ENCODE measurements at regions not wholly inside any gene's neighbourhood (a gene's known extent, or its start where the extent isn't known, plus 50 kb on each side); places are given as distances from the start of the nearest gene placed in this dataset.
A peak's percentile ranks its signal among the peaks of the same experiment; 100 is the strongest.

DNA sequence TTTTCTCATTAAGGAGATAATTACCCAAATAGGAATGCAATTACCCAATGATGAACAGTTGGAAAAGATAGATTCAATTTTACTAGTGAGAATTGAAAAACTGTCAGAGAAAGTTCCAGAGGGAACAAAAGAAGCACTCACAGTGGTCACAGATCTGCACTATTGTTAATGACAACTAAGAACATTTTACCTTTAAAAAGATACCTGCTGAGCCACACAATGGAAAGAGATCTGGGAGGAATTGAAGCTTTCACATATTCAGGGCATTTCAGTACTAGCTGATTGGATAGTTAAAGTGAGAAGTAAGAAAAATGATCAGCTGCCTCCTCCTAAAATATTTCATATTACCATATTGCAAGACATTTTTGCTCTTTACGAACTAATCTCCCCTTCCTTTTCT lies 1822.2 kb downstream of the STIM2 start:
- H3K4me3 ChIP-seq (ENCODE audit: low read depth, low read length): peak overlapping the region; percentile 15; the same call in 1 of the 2 replicates
- H3K36me3 ChIP-seq (ENCODE audit: control insufficient read depth, insufficient read depth, low read length): no peaks in the 10 kb centered on the region
- H3K27ac ChIP-seq (ENCODE audit: low read depth, low read length): peak overlapping the region; percentile 62
- no peak overlapping the region for H3K9ac ChIP-seq (ENCODE audit: low read depth, low read length)
- H3K27me3 ChIP-seq (ENCODE audit: control insufficient read depth, insufficient read depth, low read length): no peaks in the 10 kb centered on the region
- no peaks in the 10 kb centered on the region for H3K9me3 ChIP-seq (ENCODE audit: control insufficient read depth, insufficient read depth, low read length)
- peaks cover 31% of the 10 kb centered on the region for H3K4me1 ChIP-seq (ENCODE audit: control insufficient read depth, insufficient read depth, low read length)

DNA sequence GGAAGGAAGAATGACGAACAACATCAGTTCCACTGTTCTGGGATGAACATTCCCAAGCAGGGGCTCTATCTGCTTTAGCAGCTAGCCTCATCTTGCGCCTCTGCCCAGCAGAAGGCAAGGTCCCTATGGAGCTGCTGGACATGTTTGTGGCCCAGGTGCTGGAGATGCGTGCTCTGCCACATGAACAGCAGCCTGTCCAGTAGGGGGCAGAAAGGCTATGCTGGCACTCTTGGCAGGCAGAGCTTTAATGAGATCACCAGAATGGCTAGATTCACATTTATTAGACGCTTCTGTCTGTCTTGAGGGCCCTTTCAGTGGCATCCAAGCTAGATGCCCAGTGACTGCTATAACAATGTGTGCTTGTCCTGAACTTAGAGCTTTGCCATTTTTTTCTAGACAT lies 1826.0 kb downstream of the STIM2 start:
- Histone ChIP-seq H3K27me3 (ENCODE audit: control insufficient read depth, insufficient read depth, low read length) (no peaks in the 10 kb centered on the region), H3K4me1 (ENCODE audit: control insufficient read depth, insufficient read depth, low read length) (peaks cover 17% of the 10 kb centered on the region), H3K9me3 (ENCODE audit: control insufficient read depth, insufficient read depth, low read length) (no peaks in the 10 kb centered on the region), H3K9ac (ENCODE audit: low read depth, low read length) (no peak overlapping the region), H3K4me3 (ENCODE audit: low read depth, low read length) (no peak overlapping the region), H3K36me3 (ENCODE audit: control insufficient read depth, insufficient read depth, low read length) (no peaks in the 10 kb centered on the region), H3K27ac (ENCODE audit: low read depth, low read length) (no peak overlapping the region)

DNA sequence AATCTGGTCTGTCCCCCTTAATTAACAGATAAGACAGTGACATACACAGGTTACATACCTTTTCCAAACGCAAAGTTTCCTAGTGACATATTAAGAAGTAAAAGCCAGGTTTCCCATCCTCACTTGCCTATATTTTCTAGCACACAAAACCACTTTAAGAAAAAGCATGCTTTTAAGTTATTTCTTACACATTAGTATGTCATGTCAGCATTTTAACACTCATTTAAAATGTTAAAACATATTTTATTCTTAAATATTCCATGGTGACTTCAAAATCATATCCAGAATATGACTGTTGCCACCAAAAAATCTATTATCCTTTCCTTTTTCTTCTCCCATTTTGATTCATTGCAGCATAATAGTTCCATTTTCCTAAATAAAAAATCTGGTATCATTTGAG lies 1830.2 kb downstream of the STIM2 start:
- no peaks in the 10 kb centered on the region for H3K27me3 ChIP-seq (ENCODE audit: control insufficient read depth, insufficient read depth, low read length)
- no peaks in the 10 kb centered on the region for H3K36me3 ChIP-seq (ENCODE audit: control insufficient read depth, insufficient read depth, low read length)
- no peak overlapping the region for H3K4me3 ChIP-seq (ENCODE audit: low read depth, low read length)
- no peaks in the 10 kb centered on the region for H3K9me3 ChIP-seq (ENCODE audit: control insufficient read depth, insufficient read depth, low read length)
- H3K27ac ChIP-seq (ENCODE audit: low read depth, low read length): no peak overlapping the region
- no peak overlapping the region for H3K9ac ChIP-seq (ENCODE audit: low read depth, low read length)
- H3K4me1 ChIP-seq (ENCODE audit: control insufficient read depth, insufficient read depth, low read length): no peaks in the 10 kb centered on the region

DNA sequence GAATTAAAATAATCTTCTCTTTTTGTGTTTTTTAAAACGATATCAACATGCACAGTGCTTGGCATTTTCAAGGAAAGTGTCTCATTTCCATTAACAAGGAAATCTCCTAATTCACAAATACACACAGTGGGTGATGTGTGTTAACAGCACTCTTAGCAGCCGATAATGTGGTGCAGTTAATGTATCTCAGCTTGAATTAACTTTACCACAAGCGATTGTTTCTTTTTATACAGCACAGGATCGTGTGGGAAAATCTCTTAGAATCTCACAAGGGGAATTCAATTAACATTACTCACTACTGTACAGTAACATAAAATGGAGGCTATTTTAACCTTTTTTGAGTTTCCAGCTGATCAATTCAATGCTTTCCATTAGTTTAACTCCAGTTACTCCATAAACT lies 1841.9 kb downstream of the STIM2 start:
- H3K27ac ChIP-seq (ENCODE audit: low read depth, low read length): no peak overlapping the region
- no peaks in the 10 kb centered on the region for H3K36me3 ChIP-seq (ENCODE audit: control insufficient read depth, insufficient read depth, low read length)
- H3K27me3 ChIP-seq (ENCODE audit: control insufficient read depth, insufficient read depth, low read length): no peaks in the 10 kb centered on the region
- H3K4me3 ChIP-seq (ENCODE audit: low read depth, low read length): no peak overlapping the region
- H3K4me1 ChIP-seq (ENCODE audit: control insufficient read depth, insufficient read depth, low read length): peaks cover 27% of the 10 kb centered on the region
- H3K9ac ChIP-seq (ENCODE audit: low read depth, low read length): no peak overlapping the region
- peaks cover 3% of the 10 kb centered on the region; the same call in 1 of the 2 replicates for H3K9me3 ChIP-seq (ENCODE audit: control insufficient read depth, insufficient read depth, low read length)

DNA sequence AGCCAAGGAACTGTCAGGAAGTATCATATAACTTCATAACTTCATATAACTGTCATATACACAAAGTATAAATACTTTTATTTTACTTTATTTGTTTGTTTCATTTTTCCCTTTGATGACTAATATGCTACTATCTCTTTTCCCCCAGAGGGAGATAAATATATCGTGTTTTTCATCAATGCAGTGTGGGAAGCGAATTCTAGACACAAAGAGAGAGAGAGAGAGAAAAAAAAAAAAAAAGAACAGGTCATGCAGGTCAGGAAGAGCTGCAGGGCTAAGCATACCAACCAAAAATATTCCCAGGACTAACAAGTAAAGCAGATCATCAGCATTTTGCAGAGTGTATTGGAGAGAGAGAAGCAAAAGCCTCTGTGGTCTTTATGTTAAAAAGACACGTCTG lies 1849.2 kb downstream of the STIM2 start:
- no peak overlapping the region for H3K9ac ChIP-seq (ENCODE audit: low read depth, low read length)
- H3K4me3 ChIP-seq (ENCODE audit: low read depth, low read length): no peak overlapping the region
- H3K4me1 ChIP-seq (ENCODE audit: control insufficient read depth, insufficient read depth, low read length): peaks cover 14% of the 10 kb centered on the region; the same call in 1 of the 2 replicates
- H3K9me3 ChIP-seq (ENCODE audit: control insufficient read depth, insufficient read depth, low read length): peaks cover 11% of the 10 kb centered on the region
- no peaks in the 10 kb centered on the region for H3K36me3 ChIP-seq (ENCODE audit: control insufficient read depth, insufficient read depth, low read length)
- H3K27me3 ChIP-seq (ENCODE audit: control insufficient read depth, insufficient read depth, low read length): no peaks in the 10 kb centered on the region
- no peak overlapping the region for H3K27ac ChIP-seq (ENCODE audit: low read depth, low read length)

DNA sequence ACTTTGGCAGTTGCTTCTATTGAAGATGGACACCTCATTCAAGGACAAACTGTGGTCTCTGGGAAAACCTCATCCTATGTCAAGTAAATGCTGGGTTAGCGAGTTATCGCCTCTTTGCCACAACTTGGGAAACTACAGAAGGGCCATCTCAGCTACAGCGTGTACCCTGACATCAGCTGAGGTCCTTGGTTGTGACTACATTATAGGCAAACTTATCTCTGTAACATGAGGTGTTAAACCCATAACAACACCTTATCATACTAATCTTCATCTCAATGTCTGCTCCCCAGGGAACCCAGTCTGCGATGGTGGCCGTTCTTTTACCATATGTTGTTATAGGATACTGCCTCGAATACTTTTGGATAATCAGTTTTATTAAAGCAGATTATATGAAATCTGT lies 1862.7 kb downstream of the STIM2 start:
- H3K9me3 ChIP-seq (ENCODE audit: control insufficient read depth, insufficient read depth, low read length): no peaks in the 10 kb centered on the region

DNA sequence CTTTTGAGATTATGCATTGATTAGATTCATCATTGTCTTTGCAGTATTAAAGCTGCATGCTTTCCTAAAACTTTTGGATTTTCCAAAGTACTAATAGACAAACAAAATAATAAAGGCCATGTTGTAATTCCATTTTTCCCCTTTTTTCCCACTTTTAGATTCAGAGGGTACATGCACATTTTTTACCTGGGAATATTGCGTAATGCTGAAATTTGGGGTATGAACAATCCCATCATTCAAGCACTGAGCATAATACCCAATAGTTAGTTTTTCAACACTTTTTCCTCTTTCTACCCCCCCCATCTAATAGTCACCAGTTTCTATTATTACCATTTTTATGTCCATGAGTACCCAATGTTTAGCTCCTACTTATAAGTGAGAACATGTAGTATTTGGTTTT lies 1863.6 kb downstream of the STIM2 start:
- Histone ChIP-seq H3K36me3 (ENCODE audit: control insufficient read depth, insufficient read depth, low read length) (no peaks in the 10 kb centered on the region), H3K9me3 (ENCODE audit: control insufficient read depth, insufficient read depth, low read length) (no peaks in the 10 kb centered on the region), H3K9ac (ENCODE audit: low read depth, low read length) (no peak overlapping the region), H3K4me1 (ENCODE audit: control insufficient read depth, insufficient read depth, low read length) (peaks cover 8% of the 10 kb centered on the region; the same call in 1 of the 2 replicates), H3K27me3 (ENCODE audit: control insufficient read depth, insufficient read depth, low read length) (no peaks in the 10 kb centered on the region), H3K27ac (ENCODE audit: low read depth, low read length) (no peak overlapping the region), H3K4me3 (ENCODE audit: low read depth, low read length) (no peak overlapping the region)

More for the DNA sequence above, 1862.7 kb downstream of the STIM2 start:
- peaks cover 8% of the 10 kb centered on the region; the same call in 1 of the 2 replicates for H3K4me1 ChIP-seq (ENCODE audit: control insufficient read depth, insufficient read depth, low read length)
- no peaks in the 10 kb centered on the region for H3K36me3 ChIP-seq (ENCODE audit: control insufficient read depth, insufficient read depth, low read length)
- H3K4me3 ChIP-seq (ENCODE audit: low read depth, low read length): no peak overlapping the region
- no peak overlapping the region for H3K27ac ChIP-seq (ENCODE audit: low read depth, low read length)
- H3K27me3 ChIP-seq (ENCODE audit: control insufficient read depth, insufficient read depth, low read length): no peaks in the 10 kb centered on the region
- H3K9ac ChIP-seq (ENCODE audit: low read depth, low read length): no peak overlapping the region

DNA sequence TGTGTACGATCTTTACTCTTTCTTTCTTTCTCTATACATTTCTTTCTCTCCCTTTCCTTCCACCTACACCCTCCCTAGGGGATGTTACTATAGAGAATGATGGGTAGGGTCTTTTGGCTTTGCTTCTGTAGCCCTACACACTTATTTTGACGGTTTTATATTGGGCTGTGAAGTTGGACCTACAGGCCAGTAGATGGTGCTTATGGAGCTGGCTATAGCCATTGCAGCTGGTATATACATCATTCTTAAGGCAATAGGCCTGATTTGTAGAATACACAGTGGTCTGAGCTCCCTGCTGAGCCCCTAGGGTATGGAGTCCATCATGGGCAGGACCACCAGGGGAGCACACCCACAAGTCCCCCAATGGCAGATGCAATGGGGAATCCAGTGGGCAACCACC lies 1869.7 kb downstream of the STIM2 start:
- no peak overlapping the region for H3K4me3 ChIP-seq (ENCODE audit: low read depth, low read length)

DNA sequence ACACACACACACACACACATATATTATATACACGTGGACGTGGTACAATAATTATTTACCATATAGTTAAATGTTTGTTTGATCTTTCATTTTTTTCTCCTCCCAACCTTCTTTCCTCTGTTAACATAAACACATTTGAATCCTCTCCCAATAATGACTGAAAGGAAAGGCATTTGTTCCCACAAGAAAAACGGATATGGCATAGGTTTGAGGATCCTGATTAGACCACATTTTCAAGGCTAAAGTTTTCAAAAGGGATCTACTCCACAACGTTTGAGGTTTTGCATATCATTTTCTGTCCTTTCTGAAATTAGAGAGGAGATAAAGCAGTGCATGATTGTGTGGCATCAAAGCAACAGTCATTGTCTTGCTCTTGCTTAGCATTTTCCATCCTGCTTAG lies 1883.4 kb downstream of the STIM2 start:
- H3K4me3 ChIP-seq (ENCODE audit: low read depth, low read length): no peak overlapping the region
- H3K9me3 ChIP-seq (ENCODE audit: control insufficient read depth, insufficient read depth, low read length): no peaks in the 10 kb centered on the region
- no peaks in the 10 kb centered on the region for H3K36me3 ChIP-seq (ENCODE audit: control insufficient read depth, insufficient read depth, low read length)
- peaks cover under 1% of the 10 kb centered on the region; the same call in 1 of the 2 replicates for H3K4me1 ChIP-seq (ENCODE audit: control insufficient read depth, insufficient read depth, low read length)
- H3K27ac ChIP-seq (ENCODE audit: low read depth, low read length): no peak overlapping the region
- H3K27me3 ChIP-seq (ENCODE audit: control insufficient read depth, insufficient read depth, low read length): no peaks in the 10 kb centered on the region
- H3K9ac ChIP-seq (ENCODE audit: low read depth, low read length): no peak overlapping the region

More for the DNA sequence above, 1869.7 kb downstream of the STIM2 start:
- Histone ChIP-seq H3K4me1 (ENCODE audit: control insufficient read depth, insufficient read depth, low read length) (no peaks in the 10 kb centered on the region), H3K27me3 (ENCODE audit: control insufficient read depth, insufficient read depth, low read length) (no peaks in the 10 kb centered on the region), H3K36me3 (ENCODE audit: control insufficient read depth, insufficient read depth, low read length) (no peaks in the 10 kb centered on the region), H3K27ac (ENCODE audit: low read depth, low read length) (no peak overlapping the region), H3K9ac (ENCODE audit: low read depth, low read length) (no peak overlapping the region), H3K9me3 (ENCODE audit: control insufficient read depth, insufficient read depth, low read length) (no peaks in the 10 kb centered on the region)

DNA sequence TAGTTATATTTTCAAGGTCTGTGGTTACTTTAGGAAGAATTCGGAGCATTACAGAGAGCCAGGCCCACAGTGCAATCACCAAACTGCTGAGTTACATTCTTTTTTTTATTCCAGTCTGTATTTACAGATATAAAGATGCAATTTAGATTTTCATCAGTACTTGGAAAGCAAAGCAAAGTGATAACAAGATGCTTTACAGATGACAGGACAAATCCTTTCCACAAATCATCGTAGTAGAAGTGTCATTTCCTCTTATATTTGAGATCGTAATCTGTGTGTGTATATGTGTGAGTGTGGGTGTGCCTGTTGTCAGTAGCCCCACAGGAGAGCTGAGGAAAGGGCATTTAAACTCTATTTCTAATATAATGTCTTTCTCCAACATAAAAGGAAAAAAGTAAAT lies 1893.7 kb downstream of the STIM2 start:
- no peaks in the 10 kb centered on the region for H3K9me3 ChIP-seq (ENCODE audit: control insufficient read depth, insufficient read depth, low read length)
- H3K4me1 ChIP-seq (ENCODE audit: control insufficient read depth, insufficient read depth, low read length): peaks cover 30% of the 10 kb centered on the region

DNA sequence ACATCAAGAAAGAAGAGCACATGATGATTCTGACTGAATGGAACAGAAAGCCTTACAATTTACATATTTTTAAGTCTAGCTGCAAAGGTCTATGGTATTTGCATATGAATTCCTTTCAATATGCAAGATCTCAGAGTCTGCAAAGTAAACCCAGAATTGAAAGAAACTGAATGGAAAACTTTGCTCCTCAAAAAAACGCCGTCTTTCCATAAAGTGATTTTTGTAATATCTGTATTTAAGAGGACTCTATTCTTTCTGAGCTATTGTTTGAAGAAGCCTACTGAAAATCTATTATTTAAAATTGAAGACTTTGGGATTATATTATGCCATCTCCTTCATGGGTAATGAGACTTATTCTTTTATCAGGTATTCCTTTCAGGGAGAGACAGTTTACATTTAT lies 1894.4 kb downstream of the STIM2 start:
- Histone ChIP-seq H3K9me3 (ENCODE audit: control insufficient read depth, insufficient read depth, low read length) (no peaks in the 10 kb centered on the region), H3K9ac (ENCODE audit: low read depth, low read length) (no peak overlapping the region), H3K27me3 (ENCODE audit: control insufficient read depth, insufficient read depth, low read length) (no peaks in the 10 kb centered on the region), H3K4me1 (ENCODE audit: control insufficient read depth, insufficient read depth, low read length) (peaks cover 30% of the 10 kb centered on the region), H3K36me3 (ENCODE audit: control insufficient read depth, insufficient read depth, low read length) (no peaks in the 10 kb centered on the region), H3K4me3 (ENCODE audit: low read depth, low read length) (peak overlapping the region; percentile 18), H3K27ac (ENCODE audit: low read depth, low read length) (peak overlapping the region; percentile 40)

More for the DNA sequence above, 1893.7 kb downstream of the STIM2 start:
- no peaks in the 10 kb centered on the region for H3K36me3 ChIP-seq (ENCODE audit: control insufficient read depth, insufficient read depth, low read length)
- peak overlapping the region; percentile 18; the same call in 1 of the 2 replicates for H3K4me3 ChIP-seq (ENCODE audit: low read depth, low read length)
- H3K9ac ChIP-seq (ENCODE audit: low read depth, low read length): no peak overlapping the region
- peak overlapping the region; percentile 40 for H3K27ac ChIP-seq (ENCODE audit: low read depth, low read length)
- H3K27me3 ChIP-seq (ENCODE audit: control insufficient read depth, insufficient read depth, low read length): no peaks in the 10 kb centered on the region

DNA sequence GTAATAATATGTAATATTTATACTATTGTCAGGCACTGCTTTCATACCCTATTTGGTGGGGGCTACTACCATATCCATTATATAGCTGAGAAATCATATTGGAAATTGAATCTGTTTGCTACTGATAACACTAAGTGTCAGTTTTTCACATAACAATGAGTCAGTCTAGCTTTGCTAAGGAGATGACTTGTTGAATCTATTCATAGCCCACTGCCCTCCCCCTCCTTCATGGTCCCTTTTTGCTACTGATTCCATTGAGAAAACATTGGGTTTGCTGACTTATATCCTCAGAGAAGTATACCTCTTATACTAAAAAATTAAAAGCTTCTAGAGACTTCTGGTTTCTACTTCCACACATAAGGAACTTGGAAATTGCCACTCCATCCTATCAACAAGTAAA lies 1898.4 kb downstream of the STIM2 start:
- Histone ChIP-seq H3K9ac (ENCODE audit: low read depth, low read length) (no peak overlapping the region), H3K4me3 (ENCODE audit: low read depth, low read length) (no peak overlapping the region), H3K27ac (ENCODE audit: low read depth, low read length) (no peak overlapping the region), H3K9me3 (ENCODE audit: control insufficient read depth, insufficient read depth, low read length) (no peaks in the 10 kb centered on the region), H3K4me1 (ENCODE audit: control insufficient read depth, insufficient read depth, low read length) (peaks cover 17% of the 10 kb centered on the region), H3K36me3 (ENCODE audit: control insufficient read depth, insufficient read depth, low read length) (no peaks in the 10 kb centered on the region), H3K27me3 (ENCODE audit: control insufficient read depth, insufficient read depth, low read length) (no peaks in the 10 kb centered on the region)

All from HUES48 (cell line).